ENCODE measurements at regions not wholly inside any gene's neighbourhood (a gene's known extent, or its start where the extent isn't known, plus 50 kb on each side); places are given as distances from the start of the nearest gene placed in this dataset.

DNA sequence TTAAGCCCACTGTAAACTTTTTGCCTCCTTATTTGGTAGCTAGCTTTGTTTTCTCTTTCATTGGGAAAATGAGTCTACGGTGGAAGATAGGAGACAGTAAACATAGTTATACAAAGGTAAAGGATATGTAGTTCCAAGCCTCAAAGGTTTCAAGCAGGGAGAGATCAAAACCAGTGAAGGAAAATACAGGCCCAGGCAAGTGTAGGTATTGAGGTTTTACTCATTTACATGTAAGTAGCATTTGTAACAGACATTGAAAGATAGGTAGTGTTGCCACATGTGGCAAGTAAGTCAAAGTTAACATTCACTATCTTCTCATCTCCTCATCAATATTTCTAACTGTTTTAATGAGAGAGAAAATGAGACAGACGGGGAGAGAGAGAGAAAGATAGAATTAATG is 136.5 kb downstream of the RTL3 start:
- H3K27ac Mint-ChIP-seq: no peak overlapping the region
- peaks cover 22% of the 10 kb centered on the region for H3K4me1 Mint-ChIP-seq
- H3K36me3 Mint-ChIP-seq: no peaks in the 10 kb centered on the region
- H3K4me3 Mint-ChIP-seq: no peak overlapping the region
- no peaks in the 10 kb centered on the region for H3K9me3 Mint-ChIP-seq
- H3K27me3 Mint-ChIP-seq: no peaks in the 10 kb centered on the region

DNA sequence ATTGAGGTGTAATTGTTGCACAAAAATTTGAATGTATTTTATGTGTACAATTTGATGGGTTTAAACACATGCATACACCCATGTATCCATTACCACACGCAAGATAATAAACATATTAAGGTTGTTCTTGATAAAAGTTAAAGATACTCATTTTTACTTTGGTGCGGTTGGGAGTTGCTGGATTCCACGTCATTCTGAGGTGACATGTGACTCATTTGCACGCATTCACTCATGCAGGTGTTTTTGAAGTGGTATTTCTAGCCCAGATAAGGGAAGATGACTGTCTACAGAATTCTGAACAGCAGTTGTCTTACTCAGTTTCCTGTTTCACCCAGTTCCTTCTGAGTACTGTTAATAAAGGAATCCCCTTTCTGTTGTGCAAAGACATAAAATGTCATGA is 142.0 kb downstream of the RTL3 start:
- Mint-ChIP-seq H3K27me3 (no peaks in the 10 kb centered on the region), H3K27ac (peak overlapping the region; percentile 98), H3K9me3 (no peaks in the 10 kb centered on the region), H3K36me3 (no peaks in the 10 kb centered on the region), H3K4me3 (peak overlapping the region; percentile 80), H3K4me1 (peaks cover 53% of the 10 kb centered on the region)

GRCh38 chrX:78514852-78515251 is 144.3 kb downstream of the RTL3 start:
- peaks cover 63% of the 10 kb centered on the region for H3K4me1 Mint-ChIP-seq
- peaks cover 2% of the 10 kb centered on the region for H3K36me3 Mint-ChIP-seq
- no peaks in the 10 kb centered on the region for H3K27me3 Mint-ChIP-seq
- no peak overlapping the region for H3K4me3 Mint-ChIP-seq
- H3K27ac Mint-ChIP-seq: peak overlapping the region; percentile 98
- no peaks in the 10 kb centered on the region for H3K9me3 Mint-ChIP-seq

DNA sequence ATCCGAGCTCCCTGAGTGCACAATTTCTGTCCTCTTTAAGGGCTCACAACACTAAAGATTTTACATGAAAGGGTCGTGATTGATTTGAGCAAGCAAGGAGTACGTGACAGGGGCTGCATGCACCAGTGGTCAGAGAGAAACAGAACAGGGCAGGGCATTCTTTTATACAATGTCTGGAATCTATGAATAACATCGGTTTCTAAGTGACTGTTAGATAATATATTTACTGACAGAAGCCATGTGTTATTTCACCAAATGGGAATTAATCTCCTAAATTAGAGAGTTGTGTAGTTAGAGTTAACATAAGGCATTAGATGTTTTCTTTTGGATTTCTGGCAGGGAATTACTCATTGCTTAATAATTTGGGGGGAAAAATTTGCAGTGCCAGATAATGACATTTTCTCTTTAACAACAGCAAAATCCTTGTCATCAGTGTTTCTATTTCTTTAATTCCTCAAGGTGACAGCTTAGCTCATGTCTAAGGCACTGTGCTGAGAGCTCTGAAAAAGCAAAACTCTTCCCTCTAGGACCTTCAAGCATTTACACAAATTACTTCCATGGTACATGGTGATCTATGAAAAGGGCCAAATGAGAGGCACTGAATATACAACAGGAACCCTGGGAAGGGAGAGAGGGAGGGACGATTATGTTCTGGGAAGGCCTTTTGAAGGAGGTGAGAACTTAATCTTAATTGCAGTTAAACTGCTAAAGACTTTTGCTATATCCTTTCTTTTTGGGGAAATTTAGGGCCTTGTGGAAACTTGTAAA is 145.0 kb downstream of the RTL3 start:
- H3K27me3 Mint-ChIP-seq: no peaks in the 10 kb centered on the region
- peak overlapping the region; percentile 98 for H3K27ac Mint-ChIP-seq
- no peaks in the 10 kb centered on the region for H3K9me3 Mint-ChIP-seq
- H3K4me1 Mint-ChIP-seq: peaks cover 63% of the 10 kb centered on the region
- H3K36me3 Mint-ChIP-seq: peaks cover 2% of the 10 kb centered on the region
- H3K4me3 Mint-ChIP-seq: no peak overlapping the region

- Mint-ChIP-seq H3K4me1 (peaks cover 10% of the 10 kb centered on the region), H3K27ac (no peak overlapping the region), H3K36me3 (peaks cover 2% of the 10 kb centered on the region), H3K4me3 (no peak overlapping the region), H3K9me3 (no peaks in the 10 kb centered on the region), H3K27me3 (no peaks in the 10 kb centered on the region)
Measured at GRCh38 chrX:78506248-78506647, 152.9 kb downstream of the RTL3 start.

DNA sequence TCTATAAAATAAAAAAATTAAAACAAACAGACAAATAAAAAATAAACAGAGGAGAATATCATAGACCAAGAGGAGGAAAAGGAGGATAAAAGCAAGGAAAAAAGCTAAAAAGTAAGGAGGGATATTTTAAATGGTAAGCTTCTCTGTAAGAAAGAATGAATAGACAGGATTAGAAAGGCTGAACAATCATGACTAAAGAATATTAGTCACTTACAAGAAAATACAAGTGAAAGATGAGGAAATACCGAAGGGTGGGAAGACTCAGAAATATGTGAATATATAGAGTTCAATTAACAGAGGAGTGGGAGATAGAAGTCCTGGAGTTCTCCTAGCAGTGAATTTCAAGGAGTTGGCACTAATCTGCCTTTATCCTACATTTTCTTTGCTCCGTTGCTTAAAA is 162.6 kb downstream of the RTL3 start:
- no peaks in the 10 kb centered on the region for H3K9me3 Mint-ChIP-seq
- H3K4me3 Mint-ChIP-seq: no peak overlapping the region
- no peaks in the 10 kb centered on the region for H3K36me3 Mint-ChIP-seq
- H3K4me1 Mint-ChIP-seq: peaks cover 4% of the 10 kb centered on the region
- H3K27me3 Mint-ChIP-seq: no peaks in the 10 kb centered on the region
- no peak overlapping the region for H3K27ac Mint-ChIP-seq

DNA sequence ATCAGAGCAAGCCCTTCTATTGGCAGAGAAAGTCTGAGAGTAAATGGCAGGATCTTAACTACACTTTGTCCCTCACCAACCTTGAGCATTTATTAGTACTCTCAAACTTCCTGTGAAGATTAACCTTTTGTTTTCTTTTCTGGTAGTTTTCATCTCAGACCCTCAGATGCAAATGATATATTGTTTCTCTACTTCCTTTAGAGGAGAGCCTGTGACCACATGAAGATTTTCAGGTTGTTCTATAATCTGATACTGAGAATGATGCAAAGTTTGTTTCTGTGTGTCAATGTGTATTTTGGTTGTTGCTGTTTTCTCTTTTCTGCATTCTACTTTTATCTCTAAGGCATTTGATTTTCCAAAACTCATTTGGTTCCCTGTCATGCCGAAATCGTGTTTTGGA is 165.8 kb upstream of the CYSLTR1 start:
- Mint-ChIP-seq H3K4me3 (no peak overlapping the region), H3K27me3 (no peaks in the 10 kb centered on the region), H3K36me3 (no peaks in the 10 kb centered on the region)

GRCh38 chrX:78476701-78477100 is 149.3 kb upstream of the CYSLTR1 start:
- Mint-ChIP-seq H3K27me3 (no peaks in the 10 kb centered on the region), H3K9me3 (no peaks in the 10 kb centered on the region), H3K27ac (no peak overlapping the region), H3K4me3 (no peak overlapping the region), H3K4me1 (no peaks in the 10 kb centered on the region), H3K36me3 (peaks cover 2% of the 10 kb centered on the region)

More for the DNA sequence above, 165.8 kb upstream of the CYSLTR1 start:
- Mint-ChIP-seq H3K9me3 (no peaks in the 10 kb centered on the region), H3K27ac (no peak overlapping the region), H3K4me1 (peaks cover 4% of the 10 kb centered on the region)

DNA sequence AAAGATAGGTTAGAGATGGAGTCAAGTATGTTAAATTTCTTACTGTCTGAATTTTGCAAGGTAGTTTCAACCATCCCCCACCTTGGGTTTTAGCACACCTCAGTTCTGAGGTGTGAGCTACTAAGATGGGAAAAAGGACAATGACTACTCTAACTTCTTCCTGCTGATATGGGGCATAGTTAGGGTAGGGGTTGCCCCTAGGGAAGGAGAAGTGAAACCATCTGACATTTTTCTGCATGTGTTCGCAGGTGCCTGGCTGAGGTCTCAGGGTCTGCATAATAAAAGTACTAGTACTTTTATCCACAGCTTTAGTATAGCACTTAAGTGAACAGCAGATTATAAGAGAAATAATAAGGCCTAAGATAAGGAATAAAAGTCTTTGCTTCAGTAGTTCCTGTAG is 129.5 kb upstream of the CYSLTR1 start:
- H3K9me3 Mint-ChIP-seq: no peaks in the 10 kb centered on the region
- H3K36me3 Mint-ChIP-seq: no peaks in the 10 kb centered on the region
- H3K4me1 Mint-ChIP-seq: no peaks in the 10 kb centered on the region
- H3K27me3 Mint-ChIP-seq: no peaks in the 10 kb centered on the region
- no peak overlapping the region for H3K27ac Mint-ChIP-seq
- no peak overlapping the region for H3K4me3 Mint-ChIP-seq

GRCh38 chrX:78455901-78456300 is 128.5 kb upstream of the CYSLTR1 start:
- Mint-ChIP-seq H3K4me3 (no peak overlapping the region), H3K27me3 (no peaks in the 10 kb centered on the region), H3K27ac (no peak overlapping the region), H3K9me3 (peaks cover 1% of the 10 kb centered on the region), H3K36me3 (peaks cover 3% of the 10 kb centered on the region), H3K4me1 (no peaks in the 10 kb centered on the region)

- peaks cover 6% of the 10 kb centered on the region for H3K36me3 Mint-ChIP-seq
Measured at GRCh38 chrX:78452356-78452755, 124.9 kb upstream of the CYSLTR1 start.

GRCh38 chrX:78437621-78438020 is 110.2 kb upstream of the CYSLTR1 start:
- no peak overlapping the region for H3K4me3 Mint-ChIP-seq

More at GRCh38 chrX:78452356-78452755, 124.9 kb upstream of the CYSLTR1 start:
- H3K4me1 Mint-ChIP-seq: no peaks in the 10 kb centered on the region
- H3K9me3 Mint-ChIP-seq: peaks cover 13% of the 10 kb centered on the region
- no peaks in the 10 kb centered on the region for H3K27me3 Mint-ChIP-seq
- no peak overlapping the region for H3K27ac Mint-ChIP-seq
- no peak overlapping the region for H3K4me3 Mint-ChIP-seq

DNA sequence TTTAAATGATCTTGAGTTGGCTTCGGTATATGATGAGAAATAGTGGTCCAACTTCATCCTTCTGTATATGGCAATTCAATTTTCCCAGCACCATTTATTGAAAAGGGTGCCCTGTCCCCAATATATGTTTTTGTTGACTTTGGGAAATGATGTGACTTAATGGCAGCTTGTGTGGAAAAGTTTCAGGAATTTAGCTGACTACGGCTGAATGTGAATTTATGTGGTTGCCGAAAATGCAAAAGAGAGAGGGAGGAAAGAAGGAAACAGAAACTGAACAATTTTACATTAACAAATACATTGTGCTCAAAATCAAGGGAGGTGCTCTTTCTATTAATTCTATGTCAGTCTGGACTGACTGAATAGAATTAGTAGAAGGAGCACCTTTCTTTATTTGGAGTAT is 101.8 kb upstream of the CYSLTR1 start:
- no peaks in the 10 kb centered on the region for H3K27me3 Mint-ChIP-seq
- peaks cover 18% of the 10 kb centered on the region for H3K9me3 Mint-ChIP-seq
- peaks cover 1% of the 10 kb centered on the region for H3K36me3 Mint-ChIP-seq
- no peaks in the 10 kb centered on the region for H3K4me1 Mint-ChIP-seq
- no peak overlapping the region for H3K27ac Mint-ChIP-seq
- H3K4me3 Mint-ChIP-seq: no peak overlapping the region

More at GRCh38 chrX:78437621-78438020, 110.2 kb upstream of the CYSLTR1 start:
- no peaks in the 10 kb centered on the region for H3K9me3 Mint-ChIP-seq
- no peak overlapping the region for H3K27ac Mint-ChIP-seq
- no peaks in the 10 kb centered on the region for H3K27me3 Mint-ChIP-seq
- no peaks in the 10 kb centered on the region for H3K4me1 Mint-ChIP-seq
- H3K36me3 Mint-ChIP-seq: no peaks in the 10 kb centered on the region

GRCh38 chrX:78388663-78389062 is 61.3 kb upstream of the CYSLTR1 start:
- peaks cover 9% of the 10 kb centered on the region for H3K36me3 Mint-ChIP-seq
- peaks cover 8% of the 10 kb centered on the region for H3K9me3 Mint-ChIP-seq
- no peaks in the 10 kb centered on the region for H3K27me3 Mint-ChIP-seq
- H3K4me3 Mint-ChIP-seq: no peak overlapping the region
- H3K4me1 Mint-ChIP-seq: peaks cover 4% of the 10 kb centered on the region
- no peak overlapping the region for H3K27ac Mint-ChIP-seq

DNA sequence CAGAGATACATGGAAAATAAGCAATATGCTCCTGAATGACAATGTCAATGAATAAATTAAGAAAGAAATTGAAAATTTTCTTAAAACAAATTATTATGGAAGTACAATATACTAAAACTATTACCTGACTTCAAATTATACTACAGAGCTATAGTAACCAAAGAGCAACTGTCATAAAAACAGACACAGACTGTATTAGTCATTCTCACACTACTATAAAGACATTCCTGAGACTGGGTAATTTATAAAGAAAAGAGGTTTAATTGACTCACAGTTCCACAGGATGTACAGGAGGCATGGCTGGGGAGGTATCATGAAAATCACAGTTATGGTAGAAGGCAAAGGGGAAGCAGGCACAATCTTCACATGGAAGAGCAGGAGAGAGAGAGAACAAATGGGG is 60.0 kb upstream of the CYSLTR1 start:
- peaks cover 8% of the 10 kb centered on the region for H3K9me3 Mint-ChIP-seq
- H3K27me3 Mint-ChIP-seq: no peaks in the 10 kb centered on the region
- peaks cover 9% of the 10 kb centered on the region for H3K36me3 Mint-ChIP-seq
- no peak overlapping the region for H3K4me3 Mint-ChIP-seq
- peaks cover 4% of the 10 kb centered on the region for H3K4me1 Mint-ChIP-seq
- no peak overlapping the region for H3K27ac Mint-ChIP-seq

DNA sequence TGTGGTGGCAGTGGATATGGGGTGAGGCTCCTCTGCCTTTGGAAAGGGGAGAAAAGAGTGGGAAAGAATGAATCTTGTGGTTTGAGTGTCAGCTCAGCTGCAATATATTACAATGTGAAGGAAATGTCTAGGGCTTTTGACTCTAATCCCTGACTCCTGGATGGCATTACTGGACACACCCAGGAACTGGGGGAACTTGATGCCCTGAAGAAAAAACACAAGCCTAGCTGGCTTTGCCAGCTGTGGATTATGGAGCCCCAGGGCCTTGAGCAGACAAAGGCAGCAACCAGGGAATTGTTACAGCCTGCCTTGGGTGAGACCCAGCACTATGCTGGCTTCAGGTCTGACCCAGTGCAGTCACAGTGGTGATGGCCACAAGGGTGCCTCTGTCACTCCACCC is 57.1 kb upstream of the CYSLTR1 start:
- Mint-ChIP-seq H3K4me1 (peaks cover 5% of the 10 kb centered on the region), H3K9me3 (peaks cover 8% of the 10 kb centered on the region), H3K27ac (peak overlapping the region; percentile 46), H3K27me3 (no peaks in the 10 kb centered on the region), H3K4me3 (no peak overlapping the region), H3K36me3 (peaks cover 9% of the 10 kb centered on the region)

DNA sequence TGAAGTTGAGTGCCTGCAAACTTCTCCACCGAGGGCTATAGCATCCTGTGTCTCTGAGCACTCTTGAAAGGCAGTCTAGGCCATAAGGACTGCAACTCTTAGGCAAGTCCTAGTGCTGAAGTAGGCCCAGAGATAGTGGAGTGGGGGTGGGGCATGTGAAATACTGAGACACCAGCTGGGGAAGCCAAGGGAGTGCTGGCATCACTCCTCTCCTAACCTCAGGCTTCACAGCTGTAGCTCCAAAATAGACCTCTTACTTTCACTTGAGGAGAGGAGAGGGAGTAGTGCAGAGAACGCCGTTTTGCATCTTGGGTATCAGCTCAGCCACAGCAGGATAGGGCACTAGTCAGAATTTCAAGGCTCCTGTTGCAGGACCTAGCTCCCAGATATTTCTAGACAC is 56.2 kb upstream of the CYSLTR1 start:
- no peak overlapping the region for H3K4me3 Mint-ChIP-seq
- H3K4me1 Mint-ChIP-seq: peaks cover 13% of the 10 kb centered on the region
- H3K27me3 Mint-ChIP-seq: no peaks in the 10 kb centered on the region
- H3K27ac Mint-ChIP-seq: no peak overlapping the region
- peaks cover 5% of the 10 kb centered on the region for H3K36me3 Mint-ChIP-seq
- peaks cover 8% of the 10 kb centered on the region for H3K9me3 Mint-ChIP-seq
